Vagina (tissue), 2 donors: ENCODE measurements at regions not wholly inside any gene's neighbourhood (a gene's known extent, or its start where the extent isn't known, plus 50 kb on each side); places are given as distances from the start of the nearest gene placed in this dataset.

ENCODE experiments used
- DNase-seq, 2 donors: peaks; one replicate each; pipeline ENCODE4 v3.0.0-alpha.2; 2017; ENCODE audit errors: extremely low spot score in 2 of 2
- H3K27ac ChIP-seq: fragments of 200-600 bp; sonication (generic); one replicate; pipeline ENCODE4 v1.5.1; 2019
- H3K27me3 ChIP-seq: fragments of 200-600 bp; sonication (generic); one replicate; pipeline ENCODE4 v1.5.1; 2019
- H3K36me3 ChIP-seq, 2 donors: fragments of 200-600 bp; sonication (generic); one replicate each; pipeline ENCODE4 v1.5.1; 2017 to 2019
- H3K4me1 ChIP-seq: fragments of 200-600 bp; sonication (generic); one replicate; pipeline ENCODE4 v1.5.1; 2019
- H3K4me3 ChIP-seq, 2 donors: fragments of 200-600 bp; sonication (generic); 1 replicate in 1 of 2; 2 replicates in 1 of 2; pipeline ENCODE4 v1.5.1; 2016 to 2019
- H3K9me3 ChIP-seq: fragments of 200-600 bp; sonication (generic); one replicate; pipeline ENCODE4 v1.5.1; 2019
- POLR2A ChIP-seq, 2 donors: fragments of 450-650 bp; IDR thresholded peaks; one replicate each; pipeline ENCODE4 v1.6.1; 2017; ENCODE audit warnings: antibody characterized with exemption in 2 of 2, mild to moderate bottlenecking in 2 of 2, moderate library complexity in 2 of 2
- POLR2AphosphoS5 ChIP-seq, 2 donors: sonication (generic); formaldehyde crosslinking; IDR thresholded peaks; one replicate each; pipeline ENCODE4 v1.9.0; 2017; ENCODE audit warnings: antibody characterized with exemption in 2 of 2, mild to moderate bottlenecking in 2 of 2, low read depth in 1 of 2; ENCODE audit not compliant: insufficient read depth in 1 of 2
- intact Hi-C: fragments of 100-400 bp; cut with DNase I; formaldehyde crosslinking; loops from one replicate; pipeline ENCODE4 v1.15.1; 2023
- TF ChIP-seq, protein P1 (sequence below), 3 experiments: fragments of 450-650 bp in 2 of 3; fragments of 200-600 bp in 1 of 3; sonication (generic) in 1 of 3; IDR thresholded peaks; one replicate each; pipeline ENCODE4 v1.5.1; 2017 to 2019; ENCODE audit warnings: antibody characterized with exemption in 3 of 3, mild to moderate bottlenecking in 2 of 3, moderate library complexity in 2 of 3

DNA sequence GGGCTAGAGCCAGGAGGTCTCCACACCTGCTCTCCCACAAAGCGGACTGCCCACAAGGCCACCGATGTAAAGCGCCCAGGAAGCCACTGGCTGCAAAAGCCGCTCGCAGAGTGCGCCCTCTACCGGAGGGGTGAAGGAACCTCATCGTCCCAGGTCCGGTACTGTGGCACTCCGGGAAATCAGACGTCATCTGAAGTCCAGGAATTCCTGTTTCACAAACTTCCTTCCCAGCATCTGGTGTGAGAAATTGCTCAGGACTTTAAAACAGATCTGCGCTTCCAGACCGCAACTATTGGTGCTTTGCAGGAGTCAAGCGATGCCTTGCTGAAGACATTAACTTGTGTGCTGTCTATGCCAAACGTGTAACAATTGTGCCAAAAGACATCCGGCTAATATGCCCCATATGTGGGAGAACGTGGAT, 115.1 kb upstream of the ARID1B start:
- intact Hi-C loops = no loop called here
- Histone ChIP-seq H3K4me1 (no peaks in the 10 kb centered on the region), H3K27me3 (no peaks in the 10 kb centered on the region), H3K36me3 (no peaks in the 10 kb centered on the region), H3K9me3 (no peaks in the 10 kb centered on the region), H3K4me3 (no peak overlapping the region), H3K27ac (no peak overlapping the region)
- TF ChIP-seq POLR2AphosphoS5 (IDR thresholded peaks at IDR 0.05; ENCODE audit: insufficient read depth in 1 of 2, low read depth in 1 of 2) (no peak), POLR2A (IDR thresholded peaks at IDR 0.05) (no peak)
- TF ChIP-seq, protein P1, sequence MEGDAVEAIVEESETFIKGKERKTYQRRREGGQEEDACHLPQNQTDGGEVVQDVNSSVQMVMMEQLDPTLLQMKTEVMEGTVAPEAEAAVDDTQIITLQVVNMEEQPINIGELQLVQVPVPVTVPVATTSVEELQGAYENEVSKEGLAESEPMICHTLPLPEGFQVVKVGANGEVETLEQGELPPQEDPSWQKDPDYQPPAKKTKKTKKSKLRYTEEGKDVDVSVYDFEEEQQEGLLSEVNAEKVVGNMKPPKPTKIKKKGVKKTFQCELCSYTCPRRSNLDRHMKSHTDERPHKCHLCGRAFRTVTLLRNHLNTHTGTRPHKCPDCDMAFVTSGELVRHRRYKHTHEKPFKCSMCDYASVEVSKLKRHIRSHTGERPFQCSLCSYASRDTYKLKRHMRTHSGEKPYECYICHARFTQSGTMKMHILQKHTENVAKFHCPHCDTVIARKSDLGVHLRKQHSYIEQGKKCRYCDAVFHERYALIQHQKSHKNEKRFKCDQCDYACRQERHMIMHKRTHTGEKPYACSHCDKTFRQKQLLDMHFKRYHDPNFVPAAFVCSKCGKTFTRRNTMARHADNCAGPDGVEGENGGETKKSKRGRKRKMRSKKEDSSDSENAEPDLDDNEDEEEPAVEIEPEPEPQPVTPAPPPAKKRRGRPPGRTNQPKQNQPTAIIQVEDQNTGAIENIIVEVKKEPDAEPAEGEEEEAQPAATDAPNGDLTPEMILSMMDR (IDR thresholded peaks at IDR 0.05) = no peak
- DNase-seq = no peak

GRCh38 chr6:156660389-156660788, 116.8 kb upstream of the ARID1B start:
- Histone ChIP-seq H3K4me3 (no peak overlapping the region), H3K27me3 (no peaks in the 10 kb centered on the region), H3K36me3 (no peaks in the 10 kb centered on the region), H3K27ac (no peak overlapping the region), H3K4me1 (no peaks in the 10 kb centered on the region), H3K9me3 (no peaks in the 10 kb centered on the region)
- TF ChIP-seq, protein P1 (IDR thresholded peaks at IDR 0.05) = no peak
- TF ChIP-seq POLR2AphosphoS5 (IDR thresholded peaks at IDR 0.05; ENCODE audit: insufficient read depth in 1 of 2, low read depth in 1 of 2) (no peak), POLR2A (IDR thresholded peaks at IDR 0.05) (no peak)
- intact Hi-C loops = no loop called here
- DNase-seq = no peak

GRCh38 chr6:156659822-156660198, 117.4 kb upstream of the ARID1B start:
- H3K4me1 ChIP-seq = no peaks in the 10 kb centered on the region
- TF ChIP-seq, protein P1 (IDR thresholded peaks at IDR 0.05) = no peak
- TF ChIP-seq POLR2AphosphoS5 (IDR thresholded peaks at IDR 0.05; ENCODE audit: insufficient read depth in 1 of 2, low read depth in 1 of 2) (no peak), POLR2A (IDR thresholded peaks at IDR 0.05) (no peak)

GRCh38 chr6:156658966-156659821, 118.0 kb upstream of the ARID1B start:
- no peaks in the 10 kb centered on the region for H3K36me3 ChIP-seq
- H3K4me1 ChIP-seq = no peaks in the 10 kb centered on the region
- no peaks in the 10 kb centered on the region for H3K9me3 ChIP-seq
- TF ChIP-seq, protein P1 (IDR thresholded peaks at IDR 0.05) = no peak
- no peaks in the 10 kb centered on the region for H3K27me3 ChIP-seq
- no peak for DNase-seq
- no peak overlapping the region for H3K4me3 ChIP-seq
- no peak overlapping the region for H3K27ac ChIP-seq
- intact Hi-C loops = no loop called here

More at GRCh38 chr6:156659822-156660198, 117.4 kb upstream of the ARID1B start:
- no peak for DNase-seq
- intact Hi-C loops = no loop called here
- H3K4me3 ChIP-seq = no peak overlapping the region
- no peak overlapping the region for H3K27ac ChIP-seq
- H3K27me3 ChIP-seq = no peaks in the 10 kb centered on the region
- H3K36me3 ChIP-seq = no peaks in the 10 kb centered on the region
- H3K9me3 ChIP-seq = no peaks in the 10 kb centered on the region

DNA sequence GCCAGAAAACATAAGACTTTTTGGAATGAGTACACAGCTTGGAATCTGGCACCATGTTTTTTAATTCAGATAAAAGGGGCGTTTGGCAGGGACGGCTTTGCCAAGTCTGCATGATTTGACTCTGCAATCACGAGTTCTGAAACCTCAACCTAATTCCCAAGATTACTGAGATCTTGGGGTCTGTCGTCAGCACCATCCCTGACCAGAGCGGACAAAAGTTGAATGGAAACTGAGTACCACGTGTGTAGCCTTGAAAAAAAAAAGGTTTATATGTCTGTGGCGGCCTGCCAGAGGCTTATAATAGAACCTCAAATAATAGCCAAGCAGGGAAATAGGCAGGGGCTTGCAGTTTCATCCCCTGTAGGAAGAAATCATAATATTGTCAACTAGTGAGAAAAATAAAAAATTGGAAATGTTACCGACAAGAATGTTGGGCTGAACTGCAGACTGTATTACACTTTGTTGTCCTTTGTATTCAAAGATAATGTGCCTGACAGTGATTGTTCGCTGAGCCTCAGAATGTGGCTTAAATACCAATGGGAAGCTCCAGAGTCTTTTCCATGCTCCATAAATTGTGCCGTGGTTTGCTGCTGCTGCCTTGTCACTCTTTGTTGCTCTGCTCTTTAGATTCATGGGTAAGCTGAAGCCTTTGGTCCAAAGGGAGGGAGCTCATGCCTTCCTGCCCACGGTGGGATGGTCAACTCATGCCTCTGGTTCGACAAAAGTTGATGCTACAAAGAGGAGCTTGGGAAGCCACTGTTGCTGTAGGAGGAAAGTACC, 118.8 kb upstream of the ARID1B start:
- H3K4me1 ChIP-seq = no peaks in the 10 kb centered on the region
- DNase-seq = no peak
- no peaks in the 10 kb centered on the region for H3K27me3 ChIP-seq
- intact Hi-C loops = no loop called here
- H3K27ac ChIP-seq = no peak overlapping the region
- TF ChIP-seq POLR2A (IDR thresholded peaks at IDR 0.05) (no peak), POLR2AphosphoS5 (IDR thresholded peaks at IDR 0.05; ENCODE audit: insufficient read depth in 1 of 2, low read depth in 1 of 2) (peak in 1 of 2 donors; percentile 37)
- H3K4me3 ChIP-seq = no peak overlapping the region
- H3K9me3 ChIP-seq = no peaks in the 10 kb centered on the region
- H3K36me3 ChIP-seq = no peaks in the 10 kb centered on the region
